C4-2B (cell line): ENCODE measurements at regions not wholly inside any gene's neighbourhood (a gene's known extent, or its start where the extent isn't known, plus 50 kb on each side); places are given as distances from the start of the nearest gene placed in this dataset.
"Not testable (repeated sequence)": the region's sequence is repeated elsewhere in the genome, so short reads cannot be mapped to it uniquely, and the experiment has no call there.

Source experiments
- H3K27ac ChIP-seq: fragments of 450-650 bp; 2 replicates; pipeline ENCODE4 v1.5.1; 2017
- CTCF ChIP-seq: fragments of 450-650 bp; conservative IDR thresholded peaks from 2 replicates; pipeline ENCODE4 v1.5.1; 2017; ENCODE audit warnings: mild to moderate bottlenecking
- ZFX ChIP-seq: fragments of 450-650 bp; IDR thresholded peaks from 2 replicates; pipeline ENCODE4 v1.6.1; 2017

- not testable (repeated sequence) for H3K27ac ChIP-seq
Measured at GRCh38 chrX:107296184-107296583, 89.8 kb downstream of the DNAAF6 start.

- TF ChIP-seq CTCF (no peak), ZFX (no peak)
- no peak overlapping the region for H3K27ac ChIP-seq
Measured at GRCh38 chrX:107298276-107298675, 91.9 kb downstream of the DNAAF6 start.

DNA sequence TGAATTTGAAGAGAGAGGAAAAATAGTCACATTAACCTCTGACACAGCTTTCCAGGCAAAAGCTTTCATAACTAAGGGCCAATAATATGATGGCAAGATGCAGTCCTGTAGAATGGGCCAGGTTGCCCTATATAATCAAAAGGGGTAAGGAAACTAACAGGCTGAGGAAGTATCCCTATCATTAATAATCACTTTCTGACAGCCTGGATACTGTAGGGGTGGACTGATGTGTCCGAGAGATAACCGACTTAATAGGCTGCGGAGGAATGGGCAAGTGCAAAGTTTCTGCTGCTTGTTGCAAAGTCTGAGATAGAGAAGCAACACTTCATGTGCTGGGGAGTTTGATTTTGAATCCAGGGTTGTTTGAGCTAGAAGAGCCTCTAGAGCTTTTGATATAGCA is 94.8 kb downstream of the DNAAF6 start:
- H3K27ac ChIP-seq, result no peak overlapping the region
- TF ChIP-seq ZFX, result no peak
- TF ChIP-seq CTCF, result no peak

DNA sequence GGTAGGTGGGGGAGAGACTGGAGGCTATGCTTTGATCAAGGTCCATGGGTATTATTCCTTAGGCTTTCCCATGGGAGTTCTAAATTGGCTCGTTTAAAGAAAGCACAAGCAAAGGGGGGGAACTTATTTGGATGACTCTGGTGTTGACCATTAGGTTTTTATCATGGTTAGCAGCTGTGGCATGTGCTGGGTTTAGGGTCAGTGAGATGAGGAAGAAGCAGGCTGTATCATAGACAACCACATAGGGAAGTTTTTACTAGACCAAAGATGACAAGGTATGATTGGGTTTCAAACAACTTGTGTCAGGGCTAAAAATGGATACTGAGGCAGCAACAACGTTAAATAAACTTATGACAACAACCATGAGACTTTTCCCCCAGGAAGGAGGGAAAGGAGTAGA is 97.7 kb downstream of the DNAAF6 start:
- no peak for TF ChIP-seq CTCF
- no peak for TF ChIP-seq ZFX
- H3K27ac ChIP-seq, result no peak overlapping the region

GRCh38 chrX:107323786-107324492 is 117.5 kb downstream of the DNAAF6 start:
- TF ChIP-seq CTCF (no peak), ZFX (no peak)
- H3K27ac ChIP-seq, result no peak overlapping the region

DNA sequence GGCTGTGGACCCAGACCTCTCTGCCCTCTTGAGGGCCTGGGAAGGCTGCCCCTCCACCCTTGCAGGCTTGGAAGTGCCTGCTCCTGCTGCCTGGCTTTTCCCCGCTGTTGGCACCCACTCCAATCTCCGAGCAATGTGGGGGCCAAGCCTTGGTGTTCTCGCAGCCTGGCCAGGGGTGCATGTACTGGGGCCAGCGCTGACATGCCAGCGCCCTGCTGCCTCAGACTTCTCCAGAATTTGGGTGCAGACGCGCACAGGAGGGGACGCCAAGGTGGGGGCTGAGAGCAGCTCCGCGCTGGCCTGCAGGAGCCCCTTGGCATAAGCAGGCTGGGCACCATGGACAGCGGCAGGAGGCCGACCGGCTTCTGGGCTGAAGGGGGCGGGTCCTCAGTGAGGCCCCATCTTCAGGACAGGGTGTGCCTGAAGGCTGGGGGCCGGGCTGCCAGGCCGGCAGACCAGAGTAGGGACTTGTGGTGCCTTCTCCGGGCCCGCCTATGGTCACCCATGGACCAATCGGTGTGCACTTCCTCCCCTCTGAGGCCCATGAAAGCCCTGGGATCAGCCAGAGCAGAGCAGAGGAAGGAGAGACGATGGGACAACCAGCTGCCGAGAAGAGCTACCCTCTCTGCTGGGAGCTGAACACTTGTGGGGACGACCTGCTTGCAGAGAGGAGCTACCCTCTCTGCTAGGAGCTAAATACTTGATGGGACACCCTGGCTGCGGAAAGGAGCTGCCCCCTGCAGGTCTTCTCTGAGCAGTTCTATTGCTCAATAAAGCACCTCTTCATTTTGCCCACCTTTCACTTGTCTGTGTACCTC is 118.3 kb downstream of the DNAAF6 start:
- TF ChIP-seq ZFX (no peak), CTCF (0 out of 2 replicates have a peak, but pooled peaks have one; percentile 6)
- H3K27ac ChIP-seq, result no peak overlapping the region

- TF ChIP-seq CTCF (no peak), ZFX (no peak)
- no peak overlapping the region for H3K27ac ChIP-seq
Measured at GRCh38 chrX:107325467-107325866, 119.1 kb downstream of the DNAAF6 start.
